ENCODE measurements at regions not wholly inside any gene's neighbourhood (a gene's known extent, or its start where the extent isn't known, plus 50 kb on each side); places are given as distances from the start of the nearest gene placed in this dataset.

GRCh38 chr7:91416155-91416865 lies 152.1 kb downstream of the FZD1 start:
- H3K27me3 ChIP-seq, result no peaks in the 10 kb centered on the region
- H3K9me3 ChIP-seq (ENCODE audit: low read depth), result no peaks in the 10 kb centered on the region
- no peak overlapping the region for H3K27ac ChIP-seq
- no peak for DNase-seq (ENCODE audit: low read depth in 1 of 2, low spot score in 1 of 2)
- no peaks in the 10 kb centered on the region for H3K4me1 ChIP-seq (ENCODE audit: low read depth)
- no peak for TF ChIP-seq CTCF (IDR thresholded peaks at IDR 0.05; ENCODE audit: low read depth, low read length)
- H3K36me3 ChIP-seq, result no peaks in the 10 kb centered on the region
- no peak overlapping the region for H3K4me3 ChIP-seq

- Histone ChIP-seq H3K9me3 (ENCODE audit: low read depth) (no peaks in the 10 kb centered on the region), H3K27me3 (no peaks in the 10 kb centered on the region), H3K4me3 (no peak overlapping the region), H3K36me3 (no peaks in the 10 kb centered on the region), H3K4me1 (ENCODE audit: low read depth) (peaks cover 6% of the 10 kb centered on the region), H3K27ac (no peak overlapping the region)
- DNase-seq (ENCODE audit: low read depth in 1 of 2, low spot score in 1 of 2), result no peak
- TF ChIP-seq CTCF (IDR thresholded peaks at IDR 0.05; ENCODE audit: low read depth, low read length), result no peak
Measured at GRCh38 chr7:91420606-91421005, 156.4 kb downstream of the FZD1 start.

GRCh38 chr7:91421018-91421417 lies 156.8 kb downstream of the FZD1 start:
- Histone ChIP-seq H3K36me3 (no peaks in the 10 kb centered on the region), H3K27ac (no peak overlapping the region), H3K9me3 (ENCODE audit: low read depth) (no peaks in the 10 kb centered on the region), H3K4me3 (no peak overlapping the region), H3K4me1 (ENCODE audit: low read depth) (peaks cover 6% of the 10 kb centered on the region), H3K27me3 (no peaks in the 10 kb centered on the region)
- TF ChIP-seq CTCF (IDR thresholded peaks at IDR 0.05; ENCODE audit: low read depth, low read length), result no peak
- DNase-seq (ENCODE audit: low read depth in 1 of 2, low spot score in 1 of 2), result no peak

- Histone ChIP-seq H3K36me3 (no peaks in the 10 kb centered on the region), H3K27me3 (no peaks in the 10 kb centered on the region), H3K27ac (no peak overlapping the region), H3K4me3 (no peak overlapping the region), H3K9me3 (ENCODE audit: low read depth) (no peaks in the 10 kb centered on the region), H3K4me1 (ENCODE audit: low read depth) (peaks cover 6% of the 10 kb centered on the region)
- TF ChIP-seq CTCF (IDR thresholded peaks at IDR 0.05; ENCODE audit: low read depth, low read length), result no peak
- DNase-seq (ENCODE audit: low read depth in 1 of 2, low spot score in 1 of 2), result peak in 1 of 2 donors; percentile 9
Measured at GRCh38 chr7:91424371-91424770, 160.1 kb downstream of the FZD1 start.

- Histone ChIP-seq H3K4me3 (no peak overlapping the region), H3K9me3 (ENCODE audit: low read depth) (no peaks in the 10 kb centered on the region), H3K4me1 (ENCODE audit: low read depth) (peaks cover 6% of the 10 kb centered on the region), H3K27ac (no peak overlapping the region), H3K27me3 (no peaks in the 10 kb centered on the region), H3K36me3 (no peaks in the 10 kb centered on the region)
- TF ChIP-seq CTCF (IDR thresholded peaks at IDR 0.05; ENCODE audit: low read depth, low read length), result no peak
- peak in 1 of 2 donors; percentile 13 for DNase-seq (ENCODE audit: low read depth in 1 of 2, low spot score in 1 of 2)
Measured at GRCh38 chr7:91425149-91425548, 160.9 kb downstream of the FZD1 start.
